ENCODE measurements at regions not wholly inside any gene's neighbourhood (a gene's known extent, or its start where the extent isn't known, plus 50 kb on each side); places are given as distances from the start of the nearest gene placed in this dataset.

- TF ChIP-seq POLR2A (IDR thresholded peaks at IDR 0.05; ENCODE audit: low read depth) (no peak), POLR2AphosphoS5 (IDR thresholded peaks at IDR 0.05) (no peak), EP300 (IDR thresholded peaks at IDR 0.05) (no peak)
- TF ChIP-seq, protein P1, sequence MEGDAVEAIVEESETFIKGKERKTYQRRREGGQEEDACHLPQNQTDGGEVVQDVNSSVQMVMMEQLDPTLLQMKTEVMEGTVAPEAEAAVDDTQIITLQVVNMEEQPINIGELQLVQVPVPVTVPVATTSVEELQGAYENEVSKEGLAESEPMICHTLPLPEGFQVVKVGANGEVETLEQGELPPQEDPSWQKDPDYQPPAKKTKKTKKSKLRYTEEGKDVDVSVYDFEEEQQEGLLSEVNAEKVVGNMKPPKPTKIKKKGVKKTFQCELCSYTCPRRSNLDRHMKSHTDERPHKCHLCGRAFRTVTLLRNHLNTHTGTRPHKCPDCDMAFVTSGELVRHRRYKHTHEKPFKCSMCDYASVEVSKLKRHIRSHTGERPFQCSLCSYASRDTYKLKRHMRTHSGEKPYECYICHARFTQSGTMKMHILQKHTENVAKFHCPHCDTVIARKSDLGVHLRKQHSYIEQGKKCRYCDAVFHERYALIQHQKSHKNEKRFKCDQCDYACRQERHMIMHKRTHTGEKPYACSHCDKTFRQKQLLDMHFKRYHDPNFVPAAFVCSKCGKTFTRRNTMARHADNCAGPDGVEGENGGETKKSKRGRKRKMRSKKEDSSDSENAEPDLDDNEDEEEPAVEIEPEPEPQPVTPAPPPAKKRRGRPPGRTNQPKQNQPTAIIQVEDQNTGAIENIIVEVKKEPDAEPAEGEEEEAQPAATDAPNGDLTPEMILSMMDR (IDR thresholded peaks at IDR 0.05) = no peak
Observed at GRCh38 chr7:91814189-91814588, 66.3 kb downstream of the MTERF1 start.

Measured in esophagus muscularis mucosa (tissue), 4 donors.